ENCODE measurements at regions not wholly inside any gene's neighbourhood (a gene's known extent, or its start where the extent isn't known, plus 50 kb on each side); places are given as distances from the start of the nearest gene placed in this dataset.

DNA sequence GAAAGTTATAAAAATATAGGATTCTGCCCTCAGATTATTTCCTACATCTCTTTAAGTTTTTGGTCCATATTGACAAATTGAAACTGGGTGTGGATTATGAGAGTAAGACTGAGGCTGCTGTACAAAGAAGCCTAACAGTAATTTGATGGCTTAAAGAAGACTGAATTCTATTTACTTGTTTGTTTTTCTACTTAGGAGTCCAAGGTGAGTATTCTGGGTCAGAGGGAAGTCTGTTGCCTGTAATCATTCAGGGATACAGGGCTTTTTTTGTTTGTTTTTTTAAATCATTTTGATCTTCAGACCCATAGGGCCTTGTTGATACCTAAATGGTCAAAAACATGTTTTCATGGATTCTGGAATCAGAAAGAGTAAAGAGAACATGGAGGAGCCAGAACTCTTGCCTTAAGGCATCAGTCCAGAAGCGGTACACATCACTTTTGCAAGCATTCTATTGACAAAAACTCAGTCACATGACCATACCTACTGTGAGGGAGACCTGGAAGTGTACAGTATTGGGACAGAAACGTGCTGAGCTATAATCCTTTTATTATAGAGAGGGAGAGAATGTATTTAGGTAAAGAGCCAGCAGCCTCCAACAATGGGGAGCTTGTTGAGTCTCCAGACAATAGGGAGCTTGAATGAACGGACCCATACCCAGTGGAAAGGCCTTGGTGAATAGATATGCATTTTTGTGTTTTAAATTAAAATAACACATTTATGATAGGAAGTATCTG is 102.7 kb downstream of the LRRC70 start:
- WGBS, 2 donors: 63 to 68% methylated on average over 3 of the region's 3 CpGs
- H3K4me3 ChIP-seq (ENCODE audit: low read depth, poor library complexity, severe bottlenecking): no peak overlapping the region

DNA sequence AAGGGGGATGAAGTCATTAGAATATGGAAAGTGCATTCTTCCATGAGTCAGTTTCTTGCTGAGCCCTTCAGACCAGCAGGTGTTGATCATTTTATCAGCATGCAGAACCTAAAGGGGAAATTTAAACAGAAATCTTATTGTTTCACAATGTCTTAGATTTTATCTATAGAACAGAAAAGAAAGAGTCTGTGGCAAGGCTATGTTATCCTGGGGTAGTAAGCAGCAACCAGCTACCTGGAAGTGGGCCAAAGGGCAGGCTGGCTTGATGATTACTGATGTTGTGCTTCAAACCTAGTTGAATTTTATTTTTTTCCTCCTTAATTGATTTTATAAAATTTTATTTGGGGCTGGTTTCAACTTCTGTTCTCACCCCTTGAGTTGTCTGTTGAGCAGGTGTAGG is 101.5 kb downstream of the LRRC70 start:
- intact Hi-C loops (cut with DNase I; ENCODE audit: low total_unique reads): no loop called here
- no peak for DNase-seq (ENCODE audit: low spot score in 2 of 2)
- H3K4me3 ChIP-seq (ENCODE audit: low read depth, poor library complexity, severe bottlenecking): no peak overlapping the region
- no peak for TF ChIP-seq POLR2A (IDR thresholded peaks at IDR 0.05)
- TF ChIP-seq, protein P1, sequence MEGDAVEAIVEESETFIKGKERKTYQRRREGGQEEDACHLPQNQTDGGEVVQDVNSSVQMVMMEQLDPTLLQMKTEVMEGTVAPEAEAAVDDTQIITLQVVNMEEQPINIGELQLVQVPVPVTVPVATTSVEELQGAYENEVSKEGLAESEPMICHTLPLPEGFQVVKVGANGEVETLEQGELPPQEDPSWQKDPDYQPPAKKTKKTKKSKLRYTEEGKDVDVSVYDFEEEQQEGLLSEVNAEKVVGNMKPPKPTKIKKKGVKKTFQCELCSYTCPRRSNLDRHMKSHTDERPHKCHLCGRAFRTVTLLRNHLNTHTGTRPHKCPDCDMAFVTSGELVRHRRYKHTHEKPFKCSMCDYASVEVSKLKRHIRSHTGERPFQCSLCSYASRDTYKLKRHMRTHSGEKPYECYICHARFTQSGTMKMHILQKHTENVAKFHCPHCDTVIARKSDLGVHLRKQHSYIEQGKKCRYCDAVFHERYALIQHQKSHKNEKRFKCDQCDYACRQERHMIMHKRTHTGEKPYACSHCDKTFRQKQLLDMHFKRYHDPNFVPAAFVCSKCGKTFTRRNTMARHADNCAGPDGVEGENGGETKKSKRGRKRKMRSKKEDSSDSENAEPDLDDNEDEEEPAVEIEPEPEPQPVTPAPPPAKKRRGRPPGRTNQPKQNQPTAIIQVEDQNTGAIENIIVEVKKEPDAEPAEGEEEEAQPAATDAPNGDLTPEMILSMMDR (IDR thresholded peaks at IDR 0.05): no peak

More for the DNA sequence above, 102.7 kb downstream of the LRRC70 start:
- TF ChIP-seq POLR2A (IDR thresholded peaks at IDR 0.05): no peak
- TF ChIP-seq, protein P1 (IDR thresholded peaks at IDR 0.05): no peak
- intact Hi-C loops (cut with DNase I; ENCODE audit: low total_unique reads): no loop called here
- no peak for DNase-seq (ENCODE audit: low spot score in 2 of 2)

Measured in lower leg skin (tissue), 4 donors.